Tibial artery (tissue), 4 donors: ENCODE measurements at regions not wholly inside any gene's neighbourhood (a gene's known extent, or its start where the extent isn't known, plus 50 kb on each side); places are given as distances from the start of the nearest gene placed in this dataset.

Source experiments
- DNase-seq, 2 donors: peaks; one replicate each; pipeline ENCODE4 v3.0.0-alpha.2; 2019
- H3K27ac ChIP-seq, 2 donors: fragments of 200-600 bp; sonication (generic) in 1 of 2; 1 replicate in 1 of 2; 2 replicates in 1 of 2; pipeline ENCODE4 v1.5.1; 2018 to 2019; ENCODE audit warnings: mild to moderate bottlenecking in 1 of 2
- H3K27me3 ChIP-seq, 2 donors: fragments of 200-600 bp; sonication (generic) in 1 of 2; one replicate each; pipeline versions ENCODE4 v1.5.1 to v1.6.0; 2016 to 2019
- H3K36me3 ChIP-seq, 3 donors: fragments of 200-600 bp; sonication (generic) in 2 of 3; one replicate each; pipeline ENCODE4 v1.5.1; 2016 to 2019; ENCODE audit warnings: mild to moderate bottlenecking in 2 of 3
- H3K4me1 ChIP-seq, 4 donors: fragments of 200-600 bp; sonication (generic) in 2 of 4; 1 replicate in 3 of 4; 2 replicates in 1 of 4; pipeline ENCODE4 v1.5.1; 2016 to 2019
- H3K4me3 ChIP-seq, 2 donors: fragments of 200-600 bp; sonication (generic) in 1 of 2; 1 replicate in 1 of 2; 2 replicates in 1 of 2; pipeline ENCODE4 v1.5.1; 2018 to 2019; ENCODE audit warnings: mild to moderate bottlenecking in 2 of 2
- H3K9me3 ChIP-seq, 3 donors: fragments of 200-600 bp; sonication (generic) in 1 of 3; one replicate each; pipeline ENCODE4 v1.5.1; 2016 to 2019
- intact Hi-C: fragments of 100-400 bp; cut with DNase I; formaldehyde crosslinking; loops from one replicate; pipeline ENCODE4 v1.15.0; 2023; ENCODE audit warnings: low total_unique reads
- TF ChIP-seq, protein P1 (sequence below), 2 experiments: fragments of 200-600 bp in 1 of 2; fragments of 450-650 bp in 1 of 2; IDR thresholded peaks; one replicate each; pipeline ENCODE4 v1.5.1; 2017 to 2019; ENCODE audit warnings: antibody characterized with exemption in 2 of 2, mild to moderate bottlenecking in 1 of 2, moderate library complexity in 1 of 2

GRCh38 chr3:18245721-18246120 lies 179.4 kb downstream of the SATB1 start:
- H3K9me3 ChIP-seq: no peaks in the 10 kb centered on the region
- no peaks in the 10 kb centered on the region for H3K36me3 ChIP-seq
- no peaks in the 10 kb centered on the region for H3K27me3 ChIP-seq
- intact Hi-C loops: no loop called here
- TF ChIP-seq, protein P1, sequence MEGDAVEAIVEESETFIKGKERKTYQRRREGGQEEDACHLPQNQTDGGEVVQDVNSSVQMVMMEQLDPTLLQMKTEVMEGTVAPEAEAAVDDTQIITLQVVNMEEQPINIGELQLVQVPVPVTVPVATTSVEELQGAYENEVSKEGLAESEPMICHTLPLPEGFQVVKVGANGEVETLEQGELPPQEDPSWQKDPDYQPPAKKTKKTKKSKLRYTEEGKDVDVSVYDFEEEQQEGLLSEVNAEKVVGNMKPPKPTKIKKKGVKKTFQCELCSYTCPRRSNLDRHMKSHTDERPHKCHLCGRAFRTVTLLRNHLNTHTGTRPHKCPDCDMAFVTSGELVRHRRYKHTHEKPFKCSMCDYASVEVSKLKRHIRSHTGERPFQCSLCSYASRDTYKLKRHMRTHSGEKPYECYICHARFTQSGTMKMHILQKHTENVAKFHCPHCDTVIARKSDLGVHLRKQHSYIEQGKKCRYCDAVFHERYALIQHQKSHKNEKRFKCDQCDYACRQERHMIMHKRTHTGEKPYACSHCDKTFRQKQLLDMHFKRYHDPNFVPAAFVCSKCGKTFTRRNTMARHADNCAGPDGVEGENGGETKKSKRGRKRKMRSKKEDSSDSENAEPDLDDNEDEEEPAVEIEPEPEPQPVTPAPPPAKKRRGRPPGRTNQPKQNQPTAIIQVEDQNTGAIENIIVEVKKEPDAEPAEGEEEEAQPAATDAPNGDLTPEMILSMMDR (IDR thresholded peaks at IDR 0.05): no peak
- no peak overlapping the region for H3K27ac ChIP-seq
- H3K4me3 ChIP-seq: no peak overlapping the region
- DNase-seq: no peak
- no peaks in the 10 kb centered on the region for H3K4me1 ChIP-seq

- Histone ChIP-seq H3K4me1 (no peaks in the 10 kb centered on the region), H3K4me3 (no peak overlapping the region), H3K36me3 (no peaks in the 10 kb centered on the region), H3K27ac (no peak overlapping the region), H3K9me3 (no peaks in the 10 kb centered on the region), H3K27me3 (no peaks in the 10 kb centered on the region)
- DNase-seq: no peak
- TF ChIP-seq, protein P1 (IDR thresholded peaks at IDR 0.05): no peak
- intact Hi-C loops: no loop called here
These were observed 183.3 kb downstream of the SATB1 start for GRCh38 chr3:18241837-18242236.

DNA sequence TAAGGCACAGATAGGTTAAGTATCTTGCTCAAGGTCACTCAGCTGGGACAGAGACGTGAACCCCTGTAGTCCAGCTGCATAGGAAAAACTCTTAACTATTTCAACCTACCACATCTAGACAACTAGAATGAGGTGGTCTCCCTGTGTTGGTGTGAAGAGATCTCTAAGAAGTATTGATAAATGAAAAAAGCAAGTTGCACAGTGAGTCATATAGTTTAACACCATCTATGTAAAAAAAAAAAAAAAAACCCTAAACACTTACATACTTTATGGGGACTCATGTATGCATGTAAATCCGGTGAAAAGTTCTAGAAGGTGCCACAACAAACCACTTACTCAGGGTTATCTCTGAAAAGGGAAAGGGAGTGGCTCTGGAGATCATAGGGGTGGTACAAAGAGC lies 185.5 kb downstream of the SATB1 start:
- Histone ChIP-seq H3K4me1 (no peaks in the 10 kb centered on the region), H3K9me3 (no peaks in the 10 kb centered on the region), H3K36me3 (no peaks in the 10 kb centered on the region), H3K27me3 (no peaks in the 10 kb centered on the region), H3K4me3 (no peak overlapping the region), H3K27ac (no peak overlapping the region)
- no peak for DNase-seq
- TF ChIP-seq, protein P1 (IDR thresholded peaks at IDR 0.05): no peak
- intact Hi-C loops: no loop called here

DNA sequence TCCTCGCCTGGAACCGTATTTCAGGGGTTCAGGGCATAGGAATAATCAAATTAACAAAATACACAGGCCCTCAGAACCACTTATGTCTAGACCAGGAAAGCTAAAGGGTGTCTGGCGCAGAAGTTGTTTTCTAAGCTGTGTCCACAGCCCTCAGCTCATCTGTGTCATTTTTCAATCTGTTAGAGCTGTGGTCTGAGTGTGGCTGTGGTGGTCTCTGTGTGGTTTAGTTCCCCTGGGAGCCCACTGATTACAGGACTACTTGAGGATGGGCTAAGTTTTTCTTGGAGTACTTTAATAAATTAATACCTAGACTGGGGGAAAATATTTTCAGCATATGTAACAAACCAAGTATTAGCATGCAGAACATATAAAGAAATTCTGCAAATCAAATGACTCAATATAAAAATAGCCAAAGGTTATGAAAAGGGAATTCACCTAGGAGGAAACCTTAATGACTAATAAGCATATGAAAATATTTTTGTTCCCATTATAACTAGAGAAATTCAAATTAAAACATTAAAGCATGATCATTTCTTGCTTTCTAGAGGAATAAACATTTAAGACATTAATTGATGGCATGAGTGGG lies 186.3 kb downstream of the SATB1 start:
- TF ChIP-seq, protein P1 (IDR thresholded peaks at IDR 0.05): no peak
- H3K27ac ChIP-seq: no peak overlapping the region
- no peak overlapping the region for H3K4me3 ChIP-seq
- intact Hi-C loops: no loop called here
- no peak for DNase-seq
- no peaks in the 10 kb centered on the region for H3K27me3 ChIP-seq
- H3K36me3 ChIP-seq: no peaks in the 10 kb centered on the region
- H3K4me1 ChIP-seq: no peaks in the 10 kb centered on the region
- no peaks in the 10 kb centered on the region for H3K9me3 ChIP-seq

DNA sequence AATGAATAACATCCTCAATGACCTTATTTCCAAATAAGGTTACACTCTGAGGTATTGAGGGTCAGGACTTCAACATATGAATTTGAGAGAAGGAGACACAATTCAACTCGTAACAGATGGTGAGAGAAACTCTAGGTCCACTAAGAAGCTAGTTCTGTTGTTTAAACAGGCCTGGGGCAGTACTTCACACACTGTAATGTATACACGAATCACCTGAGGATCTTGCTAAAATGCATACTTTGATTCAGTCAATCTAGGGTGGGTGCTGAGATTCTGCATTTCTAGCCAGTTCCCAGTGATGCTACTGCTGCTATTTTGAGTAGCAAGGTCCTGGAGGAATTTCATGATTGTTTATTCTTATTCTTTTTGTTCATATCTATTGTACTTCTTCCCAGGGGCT lies 186.8 kb downstream of the SATB1 start:
- Histone ChIP-seq H3K27ac (no peak overlapping the region), H3K9me3 (no peaks in the 10 kb centered on the region), H3K27me3 (no peaks in the 10 kb centered on the region), H3K4me3 (no peak overlapping the region), H3K4me1 (no peaks in the 10 kb centered on the region), H3K36me3 (no peaks in the 10 kb centered on the region)
- intact Hi-C loops: no loop called here
- DNase-seq: no peak
- TF ChIP-seq, protein P1 (IDR thresholded peaks at IDR 0.05): no peak
